ENCODE measurements at regions not wholly inside any gene's neighbourhood (a gene's known extent, or its start where the extent isn't known, plus 50 kb on each side); places are given as distances from the start of the nearest gene placed in this dataset.

- Histone ChIP-seq H2AFZ (ENCODE audit: low read depth) (no peak overlapping the region), H3K4me3 (IDR thresholded peaks at IDR 0.05; ENCODE audit: insufficient read depth, low read depth, low read length) (no peak overlapping the region), H3K79me2 (ENCODE audit: insufficient read depth, low read depth) (no peaks in the 10 kb centered on the region), H3K9ac (no peak overlapping the region), H4K20me1 (ENCODE audit: insufficient read depth) (no peaks in the 10 kb centered on the region), H3K36me3 (ENCODE audit: insufficient read depth) (no peaks in the 10 kb centered on the region), H3K27ac (no peak overlapping the region), H3K4me2 (no peak overlapping the region), H3K4me1 (ENCODE audit: low read depth, poor library complexity, severe bottlenecking) (no peaks in the 10 kb centered on the region), H3K27me3 (ENCODE audit: insufficient read depth, low read depth) (no peaks in the 10 kb centered on the region)
- TF ChIP-seq CTCF (conservative IDR thresholded peaks at IDR 0.05; ENCODE audit: low read depth, low read length), result no peak
Observed at GRCh38 chr18:29749704-29750103, 1292.8 kb downstream of the DSC3 start.

- Histone ChIP-seq H3K4me1 (ENCODE audit: low read depth, poor library complexity, severe bottlenecking) (no peaks in the 10 kb centered on the region), H3K79me2 (ENCODE audit: insufficient read depth, low read depth) (no peaks in the 10 kb centered on the region), H3K4me3 (IDR thresholded peaks at IDR 0.05; ENCODE audit: insufficient read depth, low read depth, low read length) (no peak overlapping the region), H3K27ac (no peak overlapping the region), H3K36me3 (ENCODE audit: insufficient read depth) (no peaks in the 10 kb centered on the region), H3K27me3 (ENCODE audit: insufficient read depth, low read depth) (no peaks in the 10 kb centered on the region), H2AFZ (ENCODE audit: low read depth) (no peak overlapping the region), H4K20me1 (ENCODE audit: insufficient read depth) (no peaks in the 10 kb centered on the region), H3K4me2 (no peak overlapping the region), H3K9ac (no peak overlapping the region)
- no peak for TF ChIP-seq CTCF (conservative IDR thresholded peaks at IDR 0.05; ENCODE audit: low read depth, low read length)
Observed at GRCh38 chr18:29741461-29741860, 1301.1 kb downstream of the DSC3 start.

GRCh38 chr18:29737620-29738019 lies 1304.9 kb downstream of the DSC3 start:
- H2AFZ ChIP-seq (ENCODE audit: low read depth), result no peak overlapping the region
- no peaks in the 10 kb centered on the region for H4K20me1 ChIP-seq (ENCODE audit: insufficient read depth)
- H3K4me2 ChIP-seq, result no peak overlapping the region
- H3K36me3 ChIP-seq (ENCODE audit: insufficient read depth), result no peaks in the 10 kb centered on the region
- TF ChIP-seq CTCF (conservative IDR thresholded peaks at IDR 0.05; ENCODE audit: low read depth, low read length), result no peak
- no peaks in the 10 kb centered on the region for H3K4me1 ChIP-seq (ENCODE audit: low read depth, poor library complexity, severe bottlenecking)
- H3K27me3 ChIP-seq (ENCODE audit: insufficient read depth, low read depth), result no peaks in the 10 kb centered on the region
- H3K27ac ChIP-seq, result no peak overlapping the region
- H3K79me2 ChIP-seq (ENCODE audit: insufficient read depth, low read depth), result no peaks in the 10 kb centered on the region
- H3K9ac ChIP-seq, result no peak overlapping the region
- no peak overlapping the region for H3K4me3 ChIP-seq (IDR thresholded peaks at IDR 0.05; ENCODE audit: insufficient read depth, low read depth, low read length)

GRCh38 chr18:29737190-29737589 lies 1305.4 kb downstream of the DSC3 start:
- H3K4me3 ChIP-seq (IDR thresholded peaks at IDR 0.05; ENCODE audit: insufficient read depth, low read depth, low read length), result no peak overlapping the region
- H3K79me2 ChIP-seq (ENCODE audit: insufficient read depth, low read depth), result no peaks in the 10 kb centered on the region
- H3K4me1 ChIP-seq (ENCODE audit: low read depth, poor library complexity, severe bottlenecking), result no peaks in the 10 kb centered on the region
- no peak overlapping the region for H3K4me2 ChIP-seq
- H4K20me1 ChIP-seq (ENCODE audit: insufficient read depth), result no peaks in the 10 kb centered on the region
- no peaks in the 10 kb centered on the region for H3K27me3 ChIP-seq (ENCODE audit: insufficient read depth, low read depth)
- H2AFZ ChIP-seq (ENCODE audit: low read depth), result no peak overlapping the region
- H3K9ac ChIP-seq, result no peak overlapping the region
- no peak overlapping the region for H3K27ac ChIP-seq
- no peak for TF ChIP-seq CTCF (conservative IDR thresholded peaks at IDR 0.05; ENCODE audit: low read depth, low read length)
- no peaks in the 10 kb centered on the region for H3K36me3 ChIP-seq (ENCODE audit: insufficient read depth)

GRCh38 chr18:29730073-29730472 lies 1312.5 kb downstream of the DSC3 start:
- Histone ChIP-seq H3K27ac (no peak overlapping the region), H3K4me3 (IDR thresholded peaks at IDR 0.05; ENCODE audit: insufficient read depth, low read depth, low read length) (no peak overlapping the region), H3K4me2 (no peak overlapping the region), H2AFZ (ENCODE audit: low read depth) (no peak overlapping the region), H3K36me3 (ENCODE audit: insufficient read depth) (no peaks in the 10 kb centered on the region), H3K79me2 (ENCODE audit: insufficient read depth, low read depth) (no peaks in the 10 kb centered on the region), H3K4me1 (ENCODE audit: low read depth, poor library complexity, severe bottlenecking) (no peaks in the 10 kb centered on the region), H3K27me3 (ENCODE audit: insufficient read depth, low read depth) (no peaks in the 10 kb centered on the region), H3K9ac (no peak overlapping the region), H4K20me1 (ENCODE audit: insufficient read depth) (no peaks in the 10 kb centered on the region)
- TF ChIP-seq CTCF (conservative IDR thresholded peaks at IDR 0.05; ENCODE audit: low read depth, low read length), result no peak
